GM23248 (cell line): ENCODE measurements at regions not wholly inside any gene's neighbourhood (a gene's known extent, or its start where the extent isn't known, plus 50 kb on each side); places are given as distances from the start of the nearest gene placed in this dataset.

ENCODE experiments used
- EZH2 ChIP-seq: fragments of 200-600 bp; sonication (generic); IDR thresholded peaks from 2 replicates; pipeline ENCODE4 v1.6.1; 2018; ENCODE audit warnings: antibody characterized with exemption, mild to moderate bottlenecking; ENCODE audit not compliant: insufficient read depth, poor library complexity, severe bottlenecking
- EZH2phosphoT487 ChIP-seq: fragments of 200-600 bp; sonication (generic); IDR thresholded peaks from 2 replicates; pipeline ENCODE4 v1.6.1; 2018; ENCODE audit warnings: antibody characterized with exemption, moderate library complexity, mild to moderate bottlenecking, low read depth; ENCODE audit not compliant: insufficient read depth

DNA sequence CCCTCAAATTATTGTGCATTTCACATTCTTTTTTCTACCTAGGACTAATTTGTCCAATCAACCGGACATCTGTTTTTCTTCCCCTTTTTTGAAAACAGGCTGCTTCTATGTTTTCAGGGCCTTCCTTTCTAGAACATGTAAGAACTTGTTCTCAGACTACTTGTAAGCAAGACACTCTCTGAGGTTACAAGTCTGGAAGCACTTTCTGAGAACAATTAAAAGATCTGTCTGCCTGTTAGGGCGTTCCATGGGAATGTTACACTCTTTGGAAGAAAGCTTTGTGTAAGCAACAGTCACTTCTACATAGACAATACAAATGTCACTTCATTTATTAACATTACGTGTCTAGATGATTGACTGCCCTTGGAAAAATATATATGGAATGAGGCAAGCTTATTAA, 50.9 kb upstream of the HSPB3 start:
- TF ChIP-seq EZH2, result no peak
- TF ChIP-seq EZH2phosphoT487, result no peak
